PC-9 (cell line): ENCODE measurements at regions not wholly inside any gene's neighbourhood (a gene's known extent, or its start where the extent isn't known, plus 50 kb on each side); places are given as distances from the start of the nearest gene placed in this dataset.

ENCODE experiments used
- BruUV-seq: library from RNA; stranded (reverse); fragments of 400-500 nt; replicated peaks from 2 replicates; lab custom pipeline; 2021; lab: Mats Ljungman, UMichigan
- CTCF ChIA-PET: fragments of 300-600 bp; sonication (Branson Sonifier 250); formaldehyde crosslinking; loops from one replicate; lab custom pipeline; 2022; ENCODE audit warnings: antibody characterized with exemption; lab: Charles Lee
- POLR2A ChIA-PET: fragments of 300-600 bp; sonication (Branson Sonifier 250); formaldehyde crosslinking; loops from one replicate; lab custom pipeline; 2022; ENCODE audit warnings: antibody characterized with exemption; ENCODE audit not compliant: unreplicated experiment; lab: Charles Lee
- DNase-seq, 2 experiments: peaks; one replicate each; pipeline versions ENCODE4 v3.0.0 to v3.0.0-alpha.2; 2015 to 2022; ENCODE audit warnings: mixed read lengths in 1 of 2
- H2AFZ ChIP-seq: fragments of 200-600 bp; sonication (generic); 2 replicates; pipeline ENCODE4 v1.8.1; 2017; ENCODE audit warnings: antibody characterized with exemption
- H3F3A ChIP-seq: fragments of 200-600 bp; sonication (generic); 2 replicates; pipeline ENCODE4 v1.8.1; 2017; ENCODE audit warnings: antibody characterized with exemption, mild to moderate bottlenecking, low read depth; ENCODE audit not compliant: insufficient read depth
- H3K27ac ChIP-seq: fragments of 200-600 bp; sonication (generic); 2 replicates; pipeline ENCODE4 v1.6.1; 2016; ENCODE audit warnings: mixed run types
- H3K27me3 ChIP-seq: fragments of 200-600 bp; sonication (generic); 2 replicates; pipeline ENCODE4 v1.6.1; 2016; ENCODE audit warnings: low read depth, mixed run types; ENCODE audit not compliant: insufficient read depth
- H3K36me3 ChIP-seq: fragments of 200-600 bp; sonication (generic); 2 replicates; pipeline ENCODE4 v1.6.1; 2016; ENCODE audit warnings: low read depth, mixed run types
- H3K4me1 ChIP-seq: fragments of 200-600 bp; sonication (generic); replicated peaks from 2 replicates; pipeline ENCODE4 v1.6.1; 2016; ENCODE audit warnings: mixed run types; ENCODE audit not compliant: insufficient read depth
- H3K4me2 ChIP-seq: fragments of 200-600 bp; sonication (generic); 2 replicates; pipeline ENCODE4 v1.6.1; 2017; ENCODE audit warnings: mixed run types
- H3K4me3 ChIP-seq: fragments of 200-600 bp; sonication (generic); 2 replicates; pipeline ENCODE4 v1.6.1; 2016; ENCODE audit warnings: mixed run types
- H3K79me2 ChIP-seq: fragments of 200-600 bp; sonication (generic); 2 replicates; pipeline ENCODE4 v1.6.1; 2017; ENCODE audit warnings: low read depth, mixed run types
- H3K9me2 ChIP-seq: fragments of 200-600 bp; sonication (generic); 2 replicates; pipeline ENCODE4 v1.8.1; 2017; ENCODE audit warnings: mild to moderate bottlenecking; ENCODE audit not compliant: insufficient read depth
- H3K9me3 ChIP-seq: fragments of 200-600 bp; sonication (generic); 2 replicates; pipeline ENCODE4 v1.8.1; 2016; ENCODE audit warnings: low read depth; ENCODE audit not compliant: insufficient read depth
- H4K20me1 ChIP-seq: fragments of 200-600 bp; sonication (generic); 2 replicates; pipeline ENCODE4 v1.8.1; 2017; ENCODE audit not compliant: insufficient read depth
- EZH2 ChIP-seq: fragments of 200-600 bp; sonication (generic); IDR thresholded peaks from 2 replicates; pipeline ENCODE4 v1.8.0; 2017; ENCODE audit warnings: antibody characterized with exemption, low read depth
- intact Hi-C: fragments of 100-400 bp; cut with micrococcal nuclease; formaldehyde crosslinking; loops from one replicate; pipeline ENCODE4 v1.10.0; 2022; ENCODE audit not compliant: unreplicated experiment
- TF ChIP-seq, protein P1 (sequence below): fragments of 200-600 bp; sonication (generic); conservative IDR thresholded peaks from 2 replicates; pipeline ENCODE4 v1.6.1; 2017; ENCODE audit warnings: mixed run types, antibody characterized with exemption, mild to moderate bottlenecking, moderate library complexity

GRCh38 chr20:12790859-12791258, 217.9 kb upstream of the SPTLC3 start:
- TF ChIP-seq, protein P1, sequence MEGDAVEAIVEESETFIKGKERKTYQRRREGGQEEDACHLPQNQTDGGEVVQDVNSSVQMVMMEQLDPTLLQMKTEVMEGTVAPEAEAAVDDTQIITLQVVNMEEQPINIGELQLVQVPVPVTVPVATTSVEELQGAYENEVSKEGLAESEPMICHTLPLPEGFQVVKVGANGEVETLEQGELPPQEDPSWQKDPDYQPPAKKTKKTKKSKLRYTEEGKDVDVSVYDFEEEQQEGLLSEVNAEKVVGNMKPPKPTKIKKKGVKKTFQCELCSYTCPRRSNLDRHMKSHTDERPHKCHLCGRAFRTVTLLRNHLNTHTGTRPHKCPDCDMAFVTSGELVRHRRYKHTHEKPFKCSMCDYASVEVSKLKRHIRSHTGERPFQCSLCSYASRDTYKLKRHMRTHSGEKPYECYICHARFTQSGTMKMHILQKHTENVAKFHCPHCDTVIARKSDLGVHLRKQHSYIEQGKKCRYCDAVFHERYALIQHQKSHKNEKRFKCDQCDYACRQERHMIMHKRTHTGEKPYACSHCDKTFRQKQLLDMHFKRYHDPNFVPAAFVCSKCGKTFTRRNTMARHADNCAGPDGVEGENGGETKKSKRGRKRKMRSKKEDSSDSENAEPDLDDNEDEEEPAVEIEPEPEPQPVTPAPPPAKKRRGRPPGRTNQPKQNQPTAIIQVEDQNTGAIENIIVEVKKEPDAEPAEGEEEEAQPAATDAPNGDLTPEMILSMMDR: no peak
- TF ChIP-seq EZH2: no peak
- no peaks in the 10 kb centered on the region for H3K9me2 ChIP-seq
- H3F3A ChIP-seq: no peaks in the 10 kb centered on the region
- ChIA-PET CTCF (no interaction called here), POLR2A (no interaction called here)
- H4K20me1 ChIP-seq: no peaks in the 10 kb centered on the region
- H3K27me3 ChIP-seq: no peaks in the 10 kb centered on the region
- no peaks in the 10 kb centered on the region for H3K79me2 ChIP-seq
- no peak overlapping the region for H3K27ac ChIP-seq
- intact Hi-C loops: no loop called here
- no peak overlapping the region for H3K4me2 ChIP-seq
- H3K36me3 ChIP-seq: no peaks in the 10 kb centered on the region
- DNase-seq: no peak
- no peaks in the 10 kb centered on the region for H3K9me3 ChIP-seq
- no peak overlapping the region for H3K4me3 ChIP-seq
- H2AFZ ChIP-seq: no peak overlapping the region
- no TSS peak for BruUV-seq
- H3K4me1 ChIP-seq: no peaks in the 10 kb centered on the region

- Histone ChIP-seq H3K9me2 (no peaks in the 10 kb centered on the region), H3K4me3 (no peak overlapping the region), H3K4me2 (no peak overlapping the region), H3K4me1 (no peaks in the 10 kb centered on the region), H3F3A (no peaks in the 10 kb centered on the region), H3K27me3 (no peaks in the 10 kb centered on the region), H3K36me3 (no peaks in the 10 kb centered on the region), H2AFZ (no peak overlapping the region), H3K27ac (no peak overlapping the region), H3K79me2 (no peaks in the 10 kb centered on the region), H3K9me3 (no peaks in the 10 kb centered on the region), H4K20me1 (no peaks in the 10 kb centered on the region)
- DNase-seq: no peak
- ChIA-PET CTCF (no interaction called here), POLR2A (no interaction called here)
- no TSS peak for BruUV-seq
- no peak for TF ChIP-seq EZH2
- TF ChIP-seq, protein P1: no peak
- intact Hi-C loops: no loop called here
Observed at GRCh38 chr20:12798286-12798685, 210.5 kb upstream of the SPTLC3 start.

DNA sequence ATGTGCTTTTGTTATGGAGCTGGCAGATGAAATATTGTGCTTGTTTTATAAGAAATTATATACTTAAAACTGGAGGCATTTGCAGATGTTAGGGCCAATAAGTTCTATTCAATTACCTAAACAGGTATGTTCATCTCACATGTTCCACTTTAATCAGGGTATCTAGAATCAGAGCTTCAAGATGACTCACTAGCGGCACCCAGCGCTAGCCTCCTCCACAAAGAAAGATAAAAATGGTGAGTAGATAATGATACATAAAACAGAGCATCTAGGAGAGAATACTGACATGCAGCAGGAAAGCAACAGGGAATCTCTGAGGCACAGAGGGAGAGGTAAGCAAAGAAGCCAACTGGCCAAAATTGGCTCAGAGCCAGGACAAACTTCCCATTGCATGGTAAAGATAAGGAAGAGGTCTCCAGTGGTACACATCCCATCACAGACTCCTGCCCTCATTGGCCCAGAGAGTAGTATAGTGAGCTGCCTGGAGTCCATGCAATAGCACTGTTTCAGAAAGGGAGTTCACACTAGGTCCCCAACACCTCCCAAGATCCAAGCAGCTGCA, 200.7 kb upstream of the SPTLC3 start:
- no peak for DNase-seq
- no TSS peak for BruUV-seq
- H3F3A ChIP-seq: no peaks in the 10 kb centered on the region
- H3K27me3 ChIP-seq: no peaks in the 10 kb centered on the region
- no peaks in the 10 kb centered on the region for H3K79me2 ChIP-seq
- H3K9me3 ChIP-seq: peaks cover 3% of the 10 kb centered on the region; the same call in 1 of the 2 replicates
- H3K4me2 ChIP-seq: no peak overlapping the region
- H3K4me3 ChIP-seq: no peak overlapping the region
- CTCF ChIA-PET: interaction anchor here (0.7 kb wide), 1 partner anchor 413 kb away, joined by 5 read pairs; no protein-coding TSS in a partner anchor
- H3K9me2 ChIP-seq: no peaks in the 10 kb centered on the region
- no peaks in the 10 kb centered on the region for H3K36me3 ChIP-seq
- TF ChIP-seq, protein P1: no peak
- no peak for TF ChIP-seq EZH2
- POLR2A ChIA-PET: no interaction called here
- H3K4me1 ChIP-seq: no peaks in the 10 kb centered on the region
- H3K27ac ChIP-seq: no peak overlapping the region
- H4K20me1 ChIP-seq: no peaks in the 10 kb centered on the region
- no peak overlapping the region for H2AFZ ChIP-seq
- intact Hi-C loops: no loop called here
